ENCODE measurements at regions not wholly inside any gene's neighbourhood (a gene's known extent, or its start where the extent isn't known, plus 50 kb on each side); places are given as distances from the start of the nearest gene placed in this dataset.

DNA sequence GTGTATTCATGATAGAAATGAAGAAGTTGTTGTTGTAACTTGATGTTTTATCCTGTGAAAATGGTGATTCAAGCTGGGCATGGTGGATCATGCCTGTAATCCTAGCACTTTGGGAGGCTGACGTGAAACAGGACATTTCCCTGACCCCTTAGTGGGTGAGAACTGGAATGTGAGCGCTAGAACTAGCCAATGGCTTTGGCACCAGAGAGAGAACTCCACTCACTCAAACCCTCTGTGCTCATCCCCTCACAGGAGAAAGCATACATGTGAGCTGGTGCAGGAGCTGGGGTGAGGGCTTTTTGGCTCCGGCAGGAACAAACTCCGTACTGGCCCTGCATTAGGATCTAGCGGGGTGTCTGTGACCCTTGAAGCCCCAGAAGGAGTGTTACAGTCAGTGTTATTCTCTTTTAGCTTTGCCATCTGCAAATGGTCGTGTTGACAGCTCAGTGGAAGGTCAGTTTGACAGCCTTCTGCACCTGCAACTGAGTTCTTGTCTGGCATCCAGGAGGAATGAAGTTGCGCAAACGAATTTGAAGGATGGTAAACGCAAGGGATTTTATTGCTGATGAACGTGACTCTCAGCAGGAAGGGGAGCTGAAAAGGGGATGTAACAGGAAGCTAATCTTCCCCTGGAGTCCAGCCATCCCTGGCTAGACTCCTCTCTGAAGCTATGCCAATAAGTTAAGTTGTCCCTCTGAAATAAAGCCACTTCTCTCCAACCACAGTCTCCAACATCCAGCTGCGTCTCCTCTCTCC lies 1016.6 kb upstream of the CADM2 start:
- Histone ChIP-seq H3K9ac (ENCODE audit: low read length) (no peak overlapping the region), H3K4me1 (ENCODE audit: control insufficient read depth, insufficient read depth, low read length) (no peaks in the 10 kb centered on the region), H3K27me3 (ENCODE audit: control insufficient read depth, insufficient read depth, low read length) (no peaks in the 10 kb centered on the region), H3K9me3 (ENCODE audit: control insufficient read depth, insufficient read depth, low read depth, low read length) (0 out of 2 replicates have a peak, but pooled peaks cover 3% of the 10 kb centered on the region), H3K27ac (ENCODE audit: low read depth, low read length) (no peak overlapping the region), H3K4me3 (ENCODE audit: low read depth, low read length) (no peak overlapping the region), H3K36me3 (ENCODE audit: control insufficient read depth, insufficient read depth, low read length) (no peaks in the 10 kb centered on the region)

DNA sequence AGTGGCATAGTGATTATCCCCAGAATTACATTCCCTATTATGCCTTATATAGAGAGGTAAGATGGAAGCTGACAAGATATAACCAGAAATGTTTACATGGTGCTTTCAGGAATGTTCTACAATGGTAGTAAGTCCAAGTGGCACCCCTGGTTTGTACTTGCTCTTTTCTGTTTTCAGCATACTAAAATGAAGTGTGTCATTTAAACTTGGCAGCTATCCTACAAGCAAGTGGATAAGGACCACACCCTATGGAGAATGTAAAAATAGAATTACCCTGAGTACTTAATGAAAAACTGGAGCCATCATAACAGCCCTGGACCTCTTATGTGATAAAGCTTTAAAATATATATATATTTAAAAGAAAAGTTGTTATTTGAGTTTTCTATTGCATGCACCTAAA lies 1012.7 kb upstream of the CADM2 start:
- no peak overlapping the region for H3K9ac ChIP-seq (ENCODE audit: low read length)
- H3K27ac ChIP-seq (ENCODE audit: low read depth, low read length), result no peak overlapping the region
- no peaks in the 10 kb centered on the region for H3K27me3 ChIP-seq (ENCODE audit: control insufficient read depth, insufficient read depth, low read length)
- no peak overlapping the region for H3K4me3 ChIP-seq (ENCODE audit: low read depth, low read length)
- H3K4me1 ChIP-seq (ENCODE audit: control insufficient read depth, insufficient read depth, low read length), result no peaks in the 10 kb centered on the region
- 0 out of 2 replicates have a peak, but pooled peaks cover 3% of the 10 kb centered on the region for H3K9me3 ChIP-seq (ENCODE audit: control insufficient read depth, insufficient read depth, low read depth, low read length)
- no peaks in the 10 kb centered on the region for H3K36me3 ChIP-seq (ENCODE audit: control insufficient read depth, insufficient read depth, low read length)

DNA sequence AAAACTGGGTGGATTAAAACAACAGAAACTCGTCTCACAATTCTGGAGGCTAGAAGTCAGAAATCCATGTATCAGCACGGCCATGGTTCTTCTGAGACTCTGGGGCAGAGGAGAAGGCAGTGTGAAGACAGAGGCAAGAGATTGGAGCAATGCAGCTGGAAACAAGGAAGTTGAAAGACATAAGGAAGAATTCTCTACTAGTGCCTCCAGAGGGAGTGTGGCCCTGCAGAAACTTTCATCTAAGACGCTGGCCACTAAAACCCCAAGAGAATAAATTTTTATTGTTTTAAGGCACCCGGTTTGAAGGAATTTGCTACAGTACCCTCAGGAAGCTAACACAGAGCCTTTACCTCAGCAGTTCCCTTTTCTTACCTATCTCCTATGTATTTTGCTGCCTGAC lies 1012.2 kb upstream of the CADM2 start:
- H3K9ac ChIP-seq (ENCODE audit: low read length), result no peak overlapping the region
- no peaks in the 10 kb centered on the region for H3K4me1 ChIP-seq (ENCODE audit: control insufficient read depth, insufficient read depth, low read length)
- H3K4me3 ChIP-seq (ENCODE audit: low read depth, low read length), result no peak overlapping the region
- H3K9me3 ChIP-seq (ENCODE audit: control insufficient read depth, insufficient read depth, low read depth, low read length), result 0 out of 2 replicates have a peak, but pooled peaks cover 3% of the 10 kb centered on the region
- no peaks in the 10 kb centered on the region for H3K27me3 ChIP-seq (ENCODE audit: control insufficient read depth, insufficient read depth, low read length)
- H3K36me3 ChIP-seq (ENCODE audit: control insufficient read depth, insufficient read depth, low read length), result no peaks in the 10 kb centered on the region
- H3K27ac ChIP-seq (ENCODE audit: low read depth, low read length), result no peak overlapping the region

DNA sequence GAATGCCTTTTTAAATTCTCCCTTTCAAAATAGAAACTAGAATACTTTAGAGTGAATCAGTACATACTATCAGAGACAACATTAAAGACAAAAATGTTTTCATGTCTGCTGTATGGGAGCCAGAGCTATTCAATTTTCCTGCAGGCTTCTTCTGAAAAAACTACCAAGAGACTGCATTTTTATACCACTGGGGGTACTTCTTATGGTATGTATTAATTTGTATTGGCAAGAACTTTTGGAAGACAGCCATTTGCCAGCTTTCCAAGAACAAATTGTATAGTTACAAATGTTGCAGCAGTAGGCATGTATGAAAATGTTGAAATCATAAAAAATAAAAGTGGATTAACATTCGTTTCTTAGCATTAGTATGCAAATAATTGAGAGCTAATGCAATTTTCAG lies 1010.0 kb upstream of the CADM2 start:
- H3K27me3 ChIP-seq (ENCODE audit: control insufficient read depth, insufficient read depth, low read length), result no peaks in the 10 kb centered on the region
- H3K36me3 ChIP-seq (ENCODE audit: control insufficient read depth, insufficient read depth, low read length), result no peaks in the 10 kb centered on the region
- no peak overlapping the region for H3K4me3 ChIP-seq (ENCODE audit: low read depth, low read length)
- H3K27ac ChIP-seq (ENCODE audit: low read depth, low read length), result no peak overlapping the region
- no peaks in the 10 kb centered on the region for H3K4me1 ChIP-seq (ENCODE audit: control insufficient read depth, insufficient read depth, low read length)
- H3K9me3 ChIP-seq (ENCODE audit: control insufficient read depth, insufficient read depth, low read depth, low read length), result no peaks in the 10 kb centered on the region
- H3K9ac ChIP-seq (ENCODE audit: low read length), result no peak overlapping the region

DNA sequence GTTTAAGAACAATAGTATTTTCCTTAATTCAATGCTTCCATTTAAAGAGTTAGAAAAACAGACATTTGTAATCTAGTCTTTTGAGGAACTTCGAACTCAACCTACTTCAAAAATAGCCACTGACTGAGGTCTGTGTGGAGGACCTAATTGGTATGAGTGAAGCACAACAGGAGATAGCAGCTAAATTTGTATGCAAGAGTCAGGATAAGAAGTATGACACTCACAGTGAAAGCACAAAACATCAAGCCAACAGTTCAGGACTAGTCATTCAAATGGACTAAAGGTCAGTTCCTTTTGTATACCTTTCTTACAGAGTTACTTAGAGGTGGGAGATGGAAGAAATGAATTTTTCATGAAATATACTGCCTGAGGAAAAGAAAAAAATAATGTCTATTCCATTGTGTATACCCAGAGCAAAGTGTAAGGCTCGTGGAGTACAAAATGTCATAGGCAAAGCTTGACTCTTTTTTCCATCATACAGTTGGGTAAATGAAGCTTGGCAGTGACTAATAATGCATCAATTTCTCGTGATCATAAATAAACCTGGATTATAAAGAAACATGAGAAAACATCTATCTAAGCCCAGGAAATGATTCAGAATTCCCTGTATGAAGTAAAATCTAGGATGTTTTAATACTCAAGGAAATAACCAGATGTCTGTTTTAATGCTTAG lies 1005.2 kb upstream of the CADM2 start:
- no peak overlapping the region for H3K27ac ChIP-seq (ENCODE audit: low read depth, low read length)
- H3K9me3 ChIP-seq (ENCODE audit: control insufficient read depth, insufficient read depth, low read depth, low read length), result no peaks in the 10 kb centered on the region
- no peaks in the 10 kb centered on the region for H3K36me3 ChIP-seq (ENCODE audit: control insufficient read depth, insufficient read depth, low read length)
- H3K27me3 ChIP-seq (ENCODE audit: control insufficient read depth, insufficient read depth, low read length), result no peaks in the 10 kb centered on the region
- H3K4me1 ChIP-seq (ENCODE audit: control insufficient read depth, insufficient read depth, low read length), result no peaks in the 10 kb centered on the region
- H3K4me3 ChIP-seq (ENCODE audit: low read depth, low read length), result no peak overlapping the region
- H3K9ac ChIP-seq (ENCODE audit: low read length), result no peak overlapping the region

DNA sequence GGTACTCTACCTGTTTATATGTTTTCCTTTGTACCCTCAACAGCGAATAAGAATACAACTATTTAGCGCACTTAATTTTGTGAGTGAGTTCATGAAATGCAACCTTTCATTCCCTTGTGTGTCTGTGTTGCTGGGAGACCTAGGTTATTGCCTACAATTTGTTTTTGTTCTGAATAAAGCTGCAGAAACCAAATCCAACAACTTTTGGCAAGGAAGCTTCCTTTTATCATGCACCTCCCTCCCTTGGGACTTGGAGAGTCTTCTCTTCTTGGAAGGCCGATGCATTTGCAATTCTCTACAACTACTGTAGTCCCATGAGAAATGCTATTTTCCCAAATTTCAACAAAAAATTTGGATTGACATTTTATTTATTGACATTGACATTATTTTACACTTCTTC lies 1002.4 kb upstream of the CADM2 start:
- Histone ChIP-seq H3K36me3 (ENCODE audit: control insufficient read depth, insufficient read depth, low read length) (no peaks in the 10 kb centered on the region), H3K27me3 (ENCODE audit: control insufficient read depth, insufficient read depth, low read length) (no peaks in the 10 kb centered on the region)

DNA sequence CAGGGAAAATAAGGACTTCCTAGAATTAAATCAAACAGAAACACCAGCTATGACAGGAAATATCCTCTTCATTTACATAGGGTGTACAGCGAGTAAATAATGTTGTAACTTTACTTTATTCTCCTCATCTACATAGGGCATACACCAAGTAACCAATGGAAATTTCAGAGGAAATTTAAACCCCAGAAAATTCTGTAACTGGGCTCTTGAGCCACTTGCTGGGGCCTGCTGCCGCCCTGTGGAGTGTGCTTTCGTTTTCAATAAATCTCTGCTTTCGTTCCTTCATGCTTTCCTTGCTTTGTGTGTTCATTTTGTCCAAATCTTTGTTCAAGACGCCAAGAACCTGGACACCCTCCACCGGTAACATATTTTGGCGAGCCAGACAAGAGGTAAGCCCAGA lies 990.4 kb upstream of the CADM2 start:
- H3K9me3 ChIP-seq (ENCODE audit: control insufficient read depth, insufficient read depth, low read depth, low read length), result no peaks in the 10 kb centered on the region
- no peak overlapping the region for H3K9ac ChIP-seq (ENCODE audit: low read length)
- H3K4me3 ChIP-seq (ENCODE audit: low read depth, low read length), result no peak overlapping the region
- no peaks in the 10 kb centered on the region for H3K27me3 ChIP-seq (ENCODE audit: control insufficient read depth, insufficient read depth, low read length)
- 0 out of 2 replicates have a peak, but pooled peaks cover 2% of the 10 kb centered on the region for H3K4me1 ChIP-seq (ENCODE audit: control insufficient read depth, insufficient read depth, low read length)
- H3K27ac ChIP-seq (ENCODE audit: low read depth, low read length), result no peak overlapping the region
- no peaks in the 10 kb centered on the region for H3K36me3 ChIP-seq (ENCODE audit: control insufficient read depth, insufficient read depth, low read length)

More for the DNA sequence above, 1002.4 kb upstream of the CADM2 start:
- Histone ChIP-seq H3K4me1 (ENCODE audit: control insufficient read depth, insufficient read depth, low read length) (no peaks in the 10 kb centered on the region), H3K4me3 (ENCODE audit: low read depth, low read length) (no peak overlapping the region), H3K9me3 (ENCODE audit: control insufficient read depth, insufficient read depth, low read depth, low read length) (no peaks in the 10 kb centered on the region), H3K27ac (ENCODE audit: low read depth, low read length) (no peak overlapping the region), H3K9ac (ENCODE audit: low read length) (no peak overlapping the region)

DNA sequence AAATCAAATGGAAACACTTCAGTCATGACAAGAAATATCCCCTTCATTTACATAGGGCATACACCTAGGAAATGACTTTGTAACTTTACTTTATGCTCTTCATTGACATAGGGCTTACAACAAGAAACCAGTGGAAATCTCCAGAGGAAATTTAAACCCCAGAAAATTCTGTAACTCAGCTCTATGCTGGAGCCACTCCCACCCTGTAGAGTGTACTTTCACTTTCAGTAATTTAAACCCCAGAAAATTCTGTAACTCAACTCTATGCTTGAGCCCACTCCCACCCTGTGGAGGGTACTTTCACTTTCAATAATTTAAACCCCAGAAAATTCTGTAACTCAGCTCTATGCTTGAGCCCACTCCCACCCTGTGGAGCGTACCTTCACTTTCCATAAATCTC lies 987.1 kb upstream of the CADM2 start:
- Histone ChIP-seq H3K9me3 (ENCODE audit: control insufficient read depth, insufficient read depth, low read depth, low read length) (no peaks in the 10 kb centered on the region), H3K4me3 (ENCODE audit: low read depth, low read length) (no peak overlapping the region), H3K9ac (ENCODE audit: low read length) (no peak overlapping the region), H3K4me1 (ENCODE audit: control insufficient read depth, insufficient read depth, low read length) (0 out of 2 replicates have a peak, but pooled peaks cover 2% of the 10 kb centered on the region), H3K27me3 (ENCODE audit: control insufficient read depth, insufficient read depth, low read length) (no peaks in the 10 kb centered on the region), H3K27ac (ENCODE audit: low read depth, low read length) (no peak overlapping the region), H3K36me3 (ENCODE audit: control insufficient read depth, insufficient read depth, low read length) (no peaks in the 10 kb centered on the region)

DNA sequence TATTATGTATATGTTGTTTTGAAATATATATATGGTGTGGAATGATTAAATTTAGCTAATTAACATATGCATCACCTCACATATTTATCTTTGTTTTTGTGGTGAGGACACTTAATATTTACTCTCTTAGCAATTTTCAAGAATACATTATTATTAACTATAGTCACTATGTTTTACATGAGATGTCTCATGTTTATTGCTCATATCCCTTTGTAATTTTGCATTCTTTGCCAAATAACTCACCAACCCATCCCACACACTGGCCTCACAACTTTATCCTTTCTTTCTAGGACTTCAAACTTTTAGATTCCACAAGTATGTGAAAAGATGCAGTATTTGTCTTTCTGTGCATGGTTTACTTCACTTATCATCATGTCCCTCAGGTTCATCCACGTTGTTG lies 950.2 kb upstream of the CADM2 start:
- no peak overlapping the region for H3K27ac ChIP-seq (ENCODE audit: low read depth, low read length)
- H3K27me3 ChIP-seq (ENCODE audit: control insufficient read depth, insufficient read depth, low read length), result no peaks in the 10 kb centered on the region
- no peak overlapping the region for H3K4me3 ChIP-seq (ENCODE audit: low read depth, low read length)
- no peaks in the 10 kb centered on the region for H3K4me1 ChIP-seq (ENCODE audit: control insufficient read depth, insufficient read depth, low read length)
- no peak overlapping the region for H3K9ac ChIP-seq (ENCODE audit: low read length)
- H3K9me3 ChIP-seq (ENCODE audit: control insufficient read depth, insufficient read depth, low read depth, low read length), result no peaks in the 10 kb centered on the region
- no peaks in the 10 kb centered on the region for H3K36me3 ChIP-seq (ENCODE audit: control insufficient read depth, insufficient read depth, low read length)

DNA sequence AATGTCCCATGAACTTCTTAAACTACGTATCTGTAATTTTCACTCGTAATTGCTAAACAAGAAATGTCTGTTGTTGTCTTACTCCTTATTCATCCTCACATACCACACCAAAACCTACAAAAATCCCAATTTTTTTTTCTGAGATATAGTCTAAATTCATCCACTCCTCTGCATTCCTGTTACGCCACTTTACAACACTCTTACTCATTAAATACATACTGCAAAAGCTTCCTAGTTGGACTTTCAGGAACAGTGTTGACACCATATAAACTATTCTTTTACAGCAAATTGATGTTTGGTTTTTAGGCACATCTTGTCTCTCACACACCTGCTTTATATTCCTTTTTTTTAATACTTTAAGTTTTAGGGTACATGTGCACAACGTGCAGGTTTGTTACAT lies 934.9 kb upstream of the CADM2 start:
- no peak overlapping the region for H3K9ac ChIP-seq (ENCODE audit: low read length)
- no peak overlapping the region for H3K4me3 ChIP-seq (ENCODE audit: low read depth, low read length)
- no peak overlapping the region for H3K27ac ChIP-seq (ENCODE audit: low read depth, low read length)
- no peaks in the 10 kb centered on the region for H3K27me3 ChIP-seq (ENCODE audit: control insufficient read depth, insufficient read depth, low read length)
- H3K36me3 ChIP-seq (ENCODE audit: control insufficient read depth, insufficient read depth, low read length), result no peaks in the 10 kb centered on the region
- H3K9me3 ChIP-seq (ENCODE audit: control insufficient read depth, insufficient read depth, low read depth, low read length), result no peaks in the 10 kb centered on the region
- no peaks in the 10 kb centered on the region for H3K4me1 ChIP-seq (ENCODE audit: control insufficient read depth, insufficient read depth, low read length)

DNA sequence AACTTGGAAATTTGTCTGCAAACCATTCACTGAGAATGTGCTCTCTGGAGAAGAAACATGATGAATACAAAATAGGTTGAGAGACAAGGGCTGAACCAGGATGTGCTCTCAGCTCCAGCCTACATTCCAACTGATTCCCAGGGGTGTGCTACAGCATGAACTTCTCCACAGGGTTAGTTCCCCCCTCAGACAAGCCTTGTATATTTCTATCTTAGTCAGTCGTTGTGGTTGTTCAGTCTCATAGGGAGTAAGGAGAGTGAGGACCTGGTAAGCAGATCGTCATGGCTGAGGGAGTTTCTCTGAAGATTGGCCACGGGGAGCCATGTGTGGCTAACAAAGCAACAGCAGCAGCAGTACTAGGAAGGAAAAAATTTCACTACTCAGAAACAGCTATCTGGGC lies 919.7 kb upstream of the CADM2 start:
- H3K27me3 ChIP-seq (ENCODE audit: control insufficient read depth, insufficient read depth, low read length), result no peaks in the 10 kb centered on the region
- no peak overlapping the region for H3K4me3 ChIP-seq (ENCODE audit: low read depth, low read length)
- H3K4me1 ChIP-seq (ENCODE audit: control insufficient read depth, insufficient read depth, low read length), result no peaks in the 10 kb centered on the region
- H3K36me3 ChIP-seq (ENCODE audit: control insufficient read depth, insufficient read depth, low read length), result no peaks in the 10 kb centered on the region
- peaks cover 6% of the 10 kb centered on the region for H3K9me3 ChIP-seq (ENCODE audit: control insufficient read depth, insufficient read depth, low read depth, low read length)
- no peak overlapping the region for H3K27ac ChIP-seq (ENCODE audit: low read depth, low read length)
- no peak overlapping the region for H3K9ac ChIP-seq (ENCODE audit: low read length)

Data from HUES6 (cell line).